ENCODE measurements at regions not wholly inside any gene's neighbourhood (a gene's known extent, or its start where the extent isn't known, plus 50 kb on each side); places are given as distances from the start of the nearest gene placed in this dataset.

GRCh38 chr1:82452096-82452495, 651.4 kb downstream of the ADGRL2 start:
- DNase-seq (no peak), ATAC-seq (no peak)
- intact Hi-C loops (cut with DNase I): no loop called here
- Histone ChIP-seq H3K27me3 (no peaks in the 10 kb centered on the region), H3K36me3 (no peaks in the 10 kb centered on the region), H3K4me3 (no peak overlapping the region), H3K9me3 (peaks cover 0 to 19% of the 10 kb centered on the region in 2 donors), H3K4me1 (no peaks in the 10 kb centered on the region), H3K27ac (no peak overlapping the region)
- no peak for TF ChIP-seq CTCF (IDR thresholded peaks at IDR 0.05)

DNA sequence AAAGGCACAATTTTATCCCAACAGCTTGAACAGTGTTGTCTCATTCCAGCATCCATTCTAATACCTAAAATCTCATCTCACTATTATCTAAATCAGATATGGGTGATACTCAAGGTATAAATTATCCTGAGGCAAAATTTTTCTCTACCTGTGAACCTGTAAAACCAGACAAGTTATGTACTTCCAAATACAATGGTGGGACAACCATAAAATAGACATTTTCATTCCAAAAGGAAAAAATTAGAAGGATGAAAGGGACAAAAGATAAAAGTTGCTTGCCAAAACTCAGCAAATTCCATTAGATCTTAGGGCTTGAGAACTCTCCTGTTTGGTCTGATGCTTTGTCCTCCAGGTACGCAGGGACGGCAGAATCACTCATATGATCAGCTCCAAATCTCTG, 650.5 kb downstream of the ADGRL2 start:
- TF ChIP-seq CTCF (IDR thresholded peaks at IDR 0.05): no peak
- Histone ChIP-seq H3K9me3 (peaks cover 0 to 19% of the 10 kb centered on the region in 2 donors), H3K4me3 (no peak overlapping the region), H3K4me1 (no peaks in the 10 kb centered on the region), H3K36me3 (no peaks in the 10 kb centered on the region), H3K27me3 (no peaks in the 10 kb centered on the region), H3K27ac (no peak overlapping the region)
- intact Hi-C loops (cut with DNase I): no loop called here
- DNase-seq (no peak), ATAC-seq (no peak)

DNA sequence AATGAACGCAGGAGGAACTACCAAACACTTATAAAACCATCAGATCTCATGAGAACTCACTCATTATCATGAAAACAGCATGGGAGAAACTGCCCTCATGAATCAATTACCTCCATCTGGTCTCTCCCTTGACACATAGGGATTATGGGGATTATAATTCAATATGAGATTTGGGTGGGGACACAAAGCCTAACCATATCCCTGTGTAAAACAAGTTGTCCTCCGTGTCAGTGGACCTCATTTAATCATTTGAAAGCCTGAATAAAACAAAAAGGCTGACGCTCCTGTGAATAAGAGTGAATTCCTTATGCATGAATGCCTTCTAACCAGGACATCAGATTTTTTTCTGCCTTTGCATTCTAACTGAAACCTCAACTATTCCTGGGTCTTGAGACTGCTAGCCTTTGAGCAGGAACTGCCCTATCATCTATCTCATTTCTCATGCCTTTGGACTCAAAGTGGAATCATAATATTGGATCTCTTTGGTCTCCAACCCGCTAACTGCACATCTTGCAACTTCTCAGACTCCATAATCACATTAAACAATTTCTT, 648.8 kb downstream of the ADGRL2 start:
- DNase-seq: no peak
- TF ChIP-seq CTCF (IDR thresholded peaks at IDR 0.05): no peak

DNA sequence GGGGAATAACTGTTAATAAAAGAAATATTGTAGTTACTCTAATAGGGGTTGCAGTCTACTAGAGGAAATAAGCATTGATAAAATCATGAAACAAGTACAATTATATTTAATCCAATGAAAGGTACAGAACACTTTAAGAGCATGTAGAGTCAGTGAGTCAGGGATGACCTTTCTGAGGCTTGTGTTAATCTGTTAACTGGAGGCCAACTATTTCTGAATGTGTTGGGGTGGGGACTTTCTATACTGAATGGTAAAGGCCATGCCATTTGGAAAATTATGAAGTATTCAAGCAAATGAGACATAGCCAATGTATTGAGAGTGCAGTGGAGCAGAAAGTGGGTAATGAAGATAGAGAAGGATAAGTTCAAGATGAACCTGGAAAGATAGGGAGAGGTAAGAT, 646.2 kb downstream of the ADGRL2 start:
- no peak for ATAC-seq
- H3K9me3 ChIP-seq: peaks cover 0 to 11% of the 10 kb centered on the region in 2 donors
- no peak overlapping the region for H3K27ac ChIP-seq
- intact Hi-C loops (cut with DNase I): no loop called here
- no peaks in the 10 kb centered on the region for H3K27me3 ChIP-seq
- no peak for DNase-seq
- no peak for TF ChIP-seq CTCF (IDR thresholded peaks at IDR 0.05)
- no peak overlapping the region for H3K4me3 ChIP-seq
- H3K4me1 ChIP-seq: no peaks in the 10 kb centered on the region
- no peaks in the 10 kb centered on the region for H3K36me3 ChIP-seq

More for the DNA sequence above, 648.8 kb downstream of the ADGRL2 start:
- Histone ChIP-seq H3K9me3 (peaks cover 0 to 19% of the 10 kb centered on the region in 2 donors), H3K27ac (no peak overlapping the region), H3K4me3 (no peak overlapping the region), H3K27me3 (no peaks in the 10 kb centered on the region), H3K36me3 (no peaks in the 10 kb centered on the region), H3K4me1 (no peaks in the 10 kb centered on the region)
- intact Hi-C loops (cut with DNase I): no loop called here
- no peak for ATAC-seq

DNA sequence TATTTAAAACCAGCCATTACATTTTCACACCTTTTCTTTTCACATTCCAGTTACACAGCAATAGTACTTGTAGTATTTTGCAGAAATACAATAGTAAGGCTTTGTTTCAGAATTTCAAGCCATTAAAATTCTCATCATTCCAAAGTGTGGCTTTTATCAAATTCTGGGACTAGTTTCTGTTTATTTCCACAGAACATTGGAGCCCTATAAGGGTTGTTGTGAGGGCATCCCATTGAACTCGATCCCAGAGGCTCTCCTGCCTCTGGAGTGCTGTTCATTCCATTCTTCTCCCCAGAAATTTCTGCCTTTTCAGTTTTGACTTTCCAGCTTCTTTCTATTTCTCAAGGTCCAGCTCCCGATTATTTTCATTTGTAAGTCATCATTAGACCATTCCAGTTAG, 645.5 kb downstream of the ADGRL2 start:
- H3K27ac ChIP-seq: no peak overlapping the region
- ATAC-seq (no peak), DNase-seq (peak in 1 of 4 donors; percentile 13)

More for the DNA sequence above, 645.5 kb downstream of the ADGRL2 start:
- intact Hi-C loops (cut with DNase I): no loop called here
- Histone ChIP-seq H3K9me3 (peaks cover 0 to 4% of the 10 kb centered on the region in 2 donors), H3K4me1 (no peaks in the 10 kb centered on the region), H3K27me3 (no peaks in the 10 kb centered on the region), H3K4me3 (no peak overlapping the region), H3K36me3 (no peaks in the 10 kb centered on the region)
- no peak for TF ChIP-seq CTCF (IDR thresholded peaks at IDR 0.05)

Data from left lung (tissue), 4 donors.